ENCODE measurements at regions not wholly inside any gene's neighbourhood (a gene's known extent, or its start where the extent isn't known, plus 50 kb on each side); places are given as distances from the start of the nearest gene placed in this dataset.

GRCh38 chr3:41137686-41138111 is 61.6 kb upstream of the CTNNB1 start:
- Mint-ChIP-seq H3K27me3 (ENCODE audit: unreplicated experiment) (peaks cover 27% of the 10 kb centered on the region), H3K27ac (ENCODE audit: unreplicated experiment) (no peak overlapping the region), H3K36me3 (ENCODE audit: insufficient read depth, unreplicated experiment) (no peaks in the 10 kb centered on the region), H3K4me3 (ENCODE audit: low read depth, unreplicated experiment) (no peak overlapping the region), H3K4me1 (ENCODE audit: low read depth, unreplicated experiment) (no peaks in the 10 kb centered on the region), H3K9me3 (ENCODE audit: low read depth, unreplicated experiment) (peaks cover 6% of the 10 kb centered on the region)
- CTCF ChIA-PET: no interaction called here
- DNase-seq: no peak
- no TSS peak for BruUV-seq (replicated peaks)
- no peak for TF ChIP-seq CTCF (IDR thresholded peaks at IDR 0.05; ENCODE audit: unreplicated experiment)
- intact Hi-C loops (cut with micrococcal nuclease; ENCODE audit: unreplicated experiment): no loop called here

- CTCF ChIA-PET: no interaction called here
- intact Hi-C loops (cut with micrococcal nuclease; ENCODE audit: unreplicated experiment): no loop called here
- H3K36me3 Mint-ChIP-seq (ENCODE audit: insufficient read depth, unreplicated experiment): no peaks in the 10 kb centered on the region
- H3K4me3 Mint-ChIP-seq (ENCODE audit: low read depth, unreplicated experiment): no peak overlapping the region
- no peak for TF ChIP-seq CTCF (IDR thresholded peaks at IDR 0.05; ENCODE audit: unreplicated experiment)
- no TSS peak for BruUV-seq (replicated peaks)
- H3K9me3 Mint-ChIP-seq (ENCODE audit: low read depth, unreplicated experiment): peaks cover 6% of the 10 kb centered on the region
- peaks cover 27% of the 10 kb centered on the region for H3K27me3 Mint-ChIP-seq (ENCODE audit: unreplicated experiment)
- H3K4me1 Mint-ChIP-seq (ENCODE audit: low read depth, unreplicated experiment): no peaks in the 10 kb centered on the region
- H3K27ac Mint-ChIP-seq (ENCODE audit: unreplicated experiment): no peak overlapping the region
- DNase-seq: no peak
Observed at GRCh38 chr3:41138146-41138545, 61.2 kb upstream of the CTNNB1 start.

- no peaks in the 10 kb centered on the region for H3K36me3 Mint-ChIP-seq (ENCODE audit: insufficient read depth, unreplicated experiment)
- CTCF ChIA-PET: interaction anchor here (0.6 kb wide), 1 partner anchor 1514 kb away, joined by 3 read pairs; no protein-coding TSS in a partner anchor
- H3K27ac Mint-ChIP-seq (ENCODE audit: unreplicated experiment): no peak overlapping the region
- no peak for TF ChIP-seq CTCF (IDR thresholded peaks at IDR 0.05; ENCODE audit: unreplicated experiment)
- no peaks in the 10 kb centered on the region for H3K4me1 Mint-ChIP-seq (ENCODE audit: low read depth, unreplicated experiment)
- peaks cover 30% of the 10 kb centered on the region for H3K27me3 Mint-ChIP-seq (ENCODE audit: unreplicated experiment)
- intact Hi-C loops (cut with micrococcal nuclease; ENCODE audit: unreplicated experiment): no loop called here
- no peak overlapping the region for H3K4me3 Mint-ChIP-seq (ENCODE audit: low read depth, unreplicated experiment)
- no peak for DNase-seq
- H3K9me3 Mint-ChIP-seq (ENCODE audit: low read depth, unreplicated experiment): peaks cover 6% of the 10 kb centered on the region
- BruUV-seq (replicated peaks): no TSS peak
Observed at GRCh38 chr3:41138601-41139000, 60.7 kb upstream of the CTNNB1 start.

GRCh38 chr3:41140242-41140641 is 59.1 kb upstream of the CTNNB1 start:
- Mint-ChIP-seq H3K27ac (ENCODE audit: unreplicated experiment) (no peak overlapping the region), H3K9me3 (ENCODE audit: low read depth, unreplicated experiment) (peaks cover 6% of the 10 kb centered on the region), H3K36me3 (ENCODE audit: insufficient read depth, unreplicated experiment) (no peaks in the 10 kb centered on the region), H3K4me3 (ENCODE audit: low read depth, unreplicated experiment) (no peak overlapping the region), H3K4me1 (ENCODE audit: low read depth, unreplicated experiment) (no peaks in the 10 kb centered on the region), H3K27me3 (ENCODE audit: unreplicated experiment) (peaks cover 31% of the 10 kb centered on the region)
- BruUV-seq (replicated peaks): no TSS peak
- CTCF ChIA-PET: no interaction called here
- TF ChIP-seq CTCF (IDR thresholded peaks at IDR 0.05; ENCODE audit: unreplicated experiment): no peak
- intact Hi-C loops (cut with micrococcal nuclease; ENCODE audit: unreplicated experiment): no loop called here
- no peak for DNase-seq

Measured in Calu3 (cell line).